ENCODE measurements at regions not wholly inside any gene's neighbourhood (a gene's known extent, or its start where the extent isn't known, plus 50 kb on each side); places are given as distances from the start of the nearest gene placed in this dataset.

DNA sequence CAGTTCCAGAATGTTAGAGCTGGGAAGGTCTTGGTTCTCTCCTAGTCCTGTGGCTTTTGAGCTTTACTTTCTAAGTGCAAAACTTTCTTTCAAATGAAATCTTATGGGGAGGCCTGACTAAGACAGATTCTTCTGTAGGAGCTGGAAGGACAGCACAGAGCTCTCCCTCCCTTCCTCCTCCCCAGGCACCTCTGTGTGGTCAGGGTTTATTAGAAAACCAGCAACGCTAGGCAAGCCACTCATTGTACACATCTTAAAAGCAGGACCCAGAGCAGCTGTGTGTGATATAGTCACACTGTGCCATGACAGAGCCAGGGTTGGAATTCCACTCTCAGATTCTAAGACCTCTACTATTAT, 241.1 kb upstream of the RAB4A start:
- H3K36me3 Mint-ChIP-seq (ENCODE audit: insufficient read depth in 2 of 2), result no peaks in the 10 kb centered on the region

DNA sequence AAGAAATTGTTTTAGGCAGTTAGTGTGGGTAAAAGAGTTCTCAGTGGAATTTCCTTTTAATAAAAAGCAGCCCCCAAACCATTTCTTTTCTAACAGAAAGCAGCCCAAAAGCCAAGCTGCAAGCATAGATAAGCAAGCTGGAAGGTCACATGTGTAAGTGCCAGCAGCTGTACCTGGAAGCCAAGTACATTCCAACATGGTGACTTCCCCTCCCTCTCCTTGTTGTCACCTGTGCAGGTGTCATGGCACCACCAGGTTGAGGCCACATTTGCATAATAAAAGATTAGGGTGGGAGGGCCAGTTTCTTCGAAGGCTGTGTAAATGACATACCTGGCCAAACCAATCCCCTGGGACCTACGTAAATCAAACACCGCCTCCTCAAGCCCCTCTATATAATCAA, 240.3 kb upstream of the RAB4A start:
- no peak for ATAC-seq (replicated peaks in 1 of 2)
- peaks cover 17% of the 10 kb centered on the region for H3K27me3 Mint-ChIP-seq (ENCODE audit: low read depth)
- no peaks in the 10 kb centered on the region for H3K36me3 Mint-ChIP-seq (ENCODE audit: insufficient read depth in 2 of 2)
- no peaks in the 10 kb centered on the region for H3K9me3 Mint-ChIP-seq
- no peak overlapping the region for H3K4me3 Mint-ChIP-seq
- DNase-seq, result no peak
- no peak overlapping the region for H3K27ac Mint-ChIP-seq
- peaks cover 21% of the 10 kb centered on the region for H3K4me1 Mint-ChIP-seq (ENCODE audit: low read depth)

More for the DNA sequence above, 241.1 kb upstream of the RAB4A start:
- H3K27ac Mint-ChIP-seq, result no peak overlapping the region
- no peaks in the 10 kb centered on the region for H3K9me3 Mint-ChIP-seq
- ATAC-seq (replicated peaks in 1 of 2) (no peak), DNase-seq (no peak)
- H3K4me1 Mint-ChIP-seq (ENCODE audit: low read depth), result peaks cover 16% of the 10 kb centered on the region
- H3K4me3 Mint-ChIP-seq, result no peak overlapping the region
- peaks cover 17% of the 10 kb centered on the region for H3K27me3 Mint-ChIP-seq (ENCODE audit: low read depth)

DNA sequence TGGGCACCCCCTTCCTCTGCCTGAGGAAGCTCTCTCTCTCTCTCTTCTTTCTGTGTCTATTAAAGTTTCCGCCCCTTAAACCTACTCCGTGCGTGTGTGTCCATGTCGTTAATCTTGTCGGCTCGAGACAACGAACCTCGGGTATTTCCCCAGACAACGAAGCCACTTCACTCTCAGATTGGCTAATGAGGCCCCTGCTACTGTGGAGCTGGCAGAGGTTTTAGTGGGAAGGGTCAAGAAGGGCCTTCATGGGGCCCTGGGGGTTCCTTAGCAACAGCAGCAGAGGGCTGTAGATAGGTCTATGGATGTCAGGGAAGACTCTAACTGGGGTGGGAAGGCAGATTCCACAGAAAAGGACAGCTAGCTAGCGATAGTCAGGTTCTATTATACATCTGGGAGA, 239.8 kb upstream of the RAB4A start:
- Mint-ChIP-seq H3K27me3 (ENCODE audit: low read depth) (peaks cover 17% of the 10 kb centered on the region), H3K27ac (no peak overlapping the region), H3K36me3 (ENCODE audit: insufficient read depth in 2 of 2) (no peaks in the 10 kb centered on the region), H3K4me1 (ENCODE audit: low read depth) (peaks cover 22% of the 10 kb centered on the region), H3K4me3 (no peak overlapping the region), H3K9me3 (no peaks in the 10 kb centered on the region)
- no peak for DNase-seq
- no peak for ATAC-seq (replicated peaks in 1 of 2)

DNA sequence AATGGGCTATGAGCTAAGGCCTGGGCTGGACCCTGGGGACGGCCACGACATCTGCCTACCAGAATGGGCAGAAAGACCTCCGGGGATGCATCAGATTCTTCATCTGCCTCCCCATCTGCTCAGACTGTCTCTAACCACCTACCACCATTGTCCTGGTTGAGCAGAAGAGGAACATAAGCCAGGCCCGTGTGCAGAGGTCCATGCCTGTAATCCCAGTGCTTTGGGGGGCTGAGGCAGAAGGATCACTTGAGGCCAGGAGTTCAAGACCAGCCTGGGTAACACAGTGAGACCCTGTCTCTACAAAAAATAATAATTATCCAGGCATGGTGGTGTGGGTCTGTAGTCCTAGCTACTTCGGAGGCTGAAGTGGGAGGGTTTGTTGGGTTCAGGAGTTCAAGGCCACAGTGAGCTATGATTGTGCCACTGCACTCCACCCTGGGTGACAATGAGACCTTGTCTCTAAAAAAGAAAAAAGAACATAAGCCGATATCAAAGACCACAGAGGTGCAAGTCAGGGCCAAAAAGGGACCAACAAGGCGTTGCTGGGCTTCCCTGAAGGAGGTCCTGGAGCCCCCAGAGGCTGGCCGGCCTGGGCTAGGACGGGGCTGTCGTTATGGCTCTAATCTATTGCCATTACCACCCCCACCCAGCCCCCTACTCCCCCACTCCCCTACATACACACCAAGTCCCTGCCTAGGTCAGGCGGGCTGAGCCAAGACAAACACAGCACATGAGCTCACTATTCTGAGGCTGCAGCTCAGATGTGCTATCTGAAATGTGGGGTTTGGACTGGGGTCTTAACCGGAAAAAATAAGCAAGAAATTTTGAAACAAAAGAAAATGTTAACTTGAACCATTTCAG, 239.2 kb upstream of the RAB4A start:
- Mint-ChIP-seq H3K4me3 (no peak overlapping the region), H3K4me1 (ENCODE audit: low read depth) (peaks cover 22% of the 10 kb centered on the region), H3K27ac (no peak overlapping the region)

DNA sequence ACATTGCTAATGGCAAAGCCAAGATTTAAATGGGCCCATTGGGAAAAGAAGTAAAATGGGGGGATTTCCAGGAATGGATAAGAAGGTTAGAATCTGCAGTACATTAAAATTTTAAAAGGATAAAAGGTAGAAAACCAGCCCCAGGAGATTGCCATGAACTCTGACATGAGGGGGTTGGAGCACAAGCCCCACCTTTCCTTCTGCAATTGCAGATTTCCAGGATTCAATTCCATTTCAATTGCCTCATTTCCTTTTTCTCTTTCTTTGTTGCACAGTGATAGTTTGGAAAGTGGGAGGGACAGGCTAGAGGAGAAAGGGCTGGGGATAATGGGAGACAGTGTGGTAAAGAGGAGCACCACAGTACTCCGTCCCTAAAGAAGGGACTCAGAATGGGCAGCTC, 238.5 kb upstream of the RAB4A start:
- no peak for ATAC-seq (replicated peaks in 1 of 2)
- DNase-seq, result no peak
- Mint-ChIP-seq H3K27ac (no peak overlapping the region), H3K36me3 (ENCODE audit: insufficient read depth in 2 of 2) (no peaks in the 10 kb centered on the region), H3K9me3 (no peaks in the 10 kb centered on the region), H3K27me3 (ENCODE audit: low read depth) (peaks cover 15% of the 10 kb centered on the region), H3K4me3 (no peak overlapping the region), H3K4me1 (ENCODE audit: low read depth) (peaks cover 16% of the 10 kb centered on the region)

More for the DNA sequence above, 239.2 kb upstream of the RAB4A start:
- H3K36me3 Mint-ChIP-seq (ENCODE audit: insufficient read depth in 2 of 2), result no peaks in the 10 kb centered on the region
- H3K9me3 Mint-ChIP-seq, result no peaks in the 10 kb centered on the region
- DNase-seq (no peak), ATAC-seq (replicated peaks in 1 of 2) (no peak)
- H3K27me3 Mint-ChIP-seq (ENCODE audit: low read depth), result peaks cover 17% of the 10 kb centered on the region

DNA sequence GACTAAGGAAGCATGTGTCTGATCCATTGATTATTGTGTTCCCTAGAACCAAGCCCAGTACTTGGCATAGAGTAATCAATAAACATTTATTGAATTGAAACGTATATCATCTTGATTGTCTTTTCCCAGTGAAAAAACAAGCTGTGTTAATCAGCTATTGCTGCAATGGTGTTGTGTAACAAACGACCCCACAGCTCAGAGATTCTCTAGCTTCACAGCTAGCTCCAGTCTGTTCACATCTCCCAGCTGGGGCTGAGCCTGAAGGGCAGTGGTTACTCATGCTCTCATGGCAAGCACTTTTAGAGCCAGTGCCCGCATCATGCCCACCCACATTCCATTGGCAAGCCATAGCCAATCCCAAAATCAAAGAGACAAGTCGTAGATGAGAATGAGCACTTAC, 237.4 kb upstream of the RAB4A start:
- H3K27me3 Mint-ChIP-seq (ENCODE audit: low read depth), result peaks cover 11% of the 10 kb centered on the region
- H3K4me3 Mint-ChIP-seq, result no peak overlapping the region
- peaks cover 10% of the 10 kb centered on the region for H3K4me1 Mint-ChIP-seq (ENCODE audit: low read depth)
- H3K9me3 Mint-ChIP-seq, result no peaks in the 10 kb centered on the region
- H3K27ac Mint-ChIP-seq, result no peak overlapping the region
- H3K36me3 Mint-ChIP-seq (ENCODE audit: insufficient read depth in 2 of 2), result no peaks in the 10 kb centered on the region
- DNase-seq, result no peak
- no peak for ATAC-seq (replicated peaks in 1 of 2)

DNA sequence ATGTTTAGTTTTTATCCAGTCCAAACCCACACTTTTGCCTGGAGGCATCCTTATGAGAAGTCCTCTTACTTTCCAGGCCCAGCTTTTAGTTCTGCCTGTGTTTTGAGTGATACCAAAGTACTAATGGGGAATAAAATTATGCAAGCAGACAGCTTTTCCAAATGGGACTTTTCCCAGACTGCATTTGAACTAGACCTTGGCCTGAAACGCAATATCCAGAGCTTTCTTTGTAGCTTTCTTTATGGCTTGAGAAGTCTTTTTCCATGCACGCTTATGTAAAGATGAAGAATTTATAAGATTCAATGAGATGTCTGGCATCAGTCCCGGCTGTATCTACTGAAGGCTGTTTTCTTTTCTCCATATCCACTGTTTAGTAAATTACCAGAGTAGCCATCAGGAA, 236.6 kb upstream of the RAB4A start:
- no peak for ATAC-seq (replicated peaks in 1 of 2)
- H3K27ac Mint-ChIP-seq, result no peak overlapping the region
- peaks cover 11% of the 10 kb centered on the region for H3K27me3 Mint-ChIP-seq (ENCODE audit: low read depth)

DNA sequence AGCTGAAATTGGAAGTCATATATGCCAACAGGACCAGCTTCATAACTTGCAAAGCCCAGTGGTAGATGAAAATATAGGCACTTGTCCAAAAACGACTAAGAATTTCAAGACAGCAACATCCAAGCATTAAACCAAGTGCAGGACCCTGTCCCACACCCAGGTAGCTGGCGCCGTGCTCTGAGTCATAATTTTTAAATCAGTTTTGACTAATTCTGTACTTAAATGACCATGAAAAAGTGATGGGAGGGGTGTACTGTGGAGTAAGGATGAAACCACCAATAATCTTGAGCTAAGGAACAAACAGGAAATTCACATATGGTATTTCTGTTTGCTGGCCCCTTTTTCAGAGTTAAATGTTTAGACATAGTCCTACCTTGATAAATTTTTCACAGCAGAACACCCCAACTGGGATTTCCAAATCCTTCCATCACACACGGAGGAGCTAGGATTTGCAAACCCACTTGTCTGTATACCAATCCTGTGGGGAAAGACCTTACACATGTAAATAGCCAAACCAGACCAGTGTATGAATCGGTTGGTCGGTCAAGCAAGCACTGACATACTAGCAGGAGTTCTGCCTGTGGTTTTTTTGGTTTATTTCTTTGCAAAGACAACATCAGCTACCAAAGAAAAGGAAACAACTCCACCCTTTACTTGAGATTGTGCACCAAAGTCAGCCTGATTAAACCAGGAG, 235.7 kb upstream of the RAB4A start:
- H3K4me1 Mint-ChIP-seq (ENCODE audit: low read depth), result peaks cover 10% of the 10 kb centered on the region
- no peak overlapping the region for H3K27ac Mint-ChIP-seq
- no peaks in the 10 kb centered on the region for H3K36me3 Mint-ChIP-seq (ENCODE audit: insufficient read depth in 2 of 2)
- no peaks in the 10 kb centered on the region for H3K9me3 Mint-ChIP-seq
- ATAC-seq (replicated peaks in 1 of 2), result peak; percentile 72 to 91
- peak in 1 of 2 donors; percentile 16 for DNase-seq
- H3K27me3 Mint-ChIP-seq (ENCODE audit: low read depth), result peaks cover 11% of the 10 kb centered on the region
- H3K4me3 Mint-ChIP-seq, result no peak overlapping the region

More for the DNA sequence above, 236.6 kb upstream of the RAB4A start:
- Mint-ChIP-seq H3K36me3 (ENCODE audit: insufficient read depth in 2 of 2) (no peaks in the 10 kb centered on the region), H3K4me1 (ENCODE audit: low read depth) (peaks cover 10% of the 10 kb centered on the region), H3K9me3 (no peaks in the 10 kb centered on the region), H3K4me3 (no peak overlapping the region)
- DNase-seq, result no peak

DNA sequence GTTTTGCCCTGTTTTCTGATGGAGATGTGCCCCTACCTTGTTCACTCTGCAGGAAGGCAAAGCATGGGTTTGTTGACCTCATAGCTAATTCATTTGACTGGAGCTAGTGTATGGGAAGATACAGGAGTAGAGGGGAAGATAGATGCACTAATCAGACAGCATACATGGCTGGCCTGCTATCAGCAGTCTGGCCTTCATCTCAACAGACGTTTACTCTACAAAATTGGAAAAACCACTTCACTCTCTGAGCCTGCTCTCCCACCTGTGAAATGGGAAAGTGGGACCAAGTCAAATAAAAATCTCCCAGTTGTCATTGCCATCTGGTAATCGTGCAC, 235.2 kb upstream of the RAB4A start:
- Mint-ChIP-seq H3K27me3 (ENCODE audit: low read depth) (peaks cover 11% of the 10 kb centered on the region), H3K4me1 (ENCODE audit: low read depth) (peaks cover 10% of the 10 kb centered on the region), H3K4me3 (no peak overlapping the region), H3K27ac (no peak overlapping the region), H3K9me3 (no peaks in the 10 kb centered on the region), H3K36me3 (ENCODE audit: insufficient read depth in 2 of 2) (no peaks in the 10 kb centered on the region)
- ATAC-seq (replicated peaks in 1 of 2), result no peak
- no peak for DNase-seq

DNA sequence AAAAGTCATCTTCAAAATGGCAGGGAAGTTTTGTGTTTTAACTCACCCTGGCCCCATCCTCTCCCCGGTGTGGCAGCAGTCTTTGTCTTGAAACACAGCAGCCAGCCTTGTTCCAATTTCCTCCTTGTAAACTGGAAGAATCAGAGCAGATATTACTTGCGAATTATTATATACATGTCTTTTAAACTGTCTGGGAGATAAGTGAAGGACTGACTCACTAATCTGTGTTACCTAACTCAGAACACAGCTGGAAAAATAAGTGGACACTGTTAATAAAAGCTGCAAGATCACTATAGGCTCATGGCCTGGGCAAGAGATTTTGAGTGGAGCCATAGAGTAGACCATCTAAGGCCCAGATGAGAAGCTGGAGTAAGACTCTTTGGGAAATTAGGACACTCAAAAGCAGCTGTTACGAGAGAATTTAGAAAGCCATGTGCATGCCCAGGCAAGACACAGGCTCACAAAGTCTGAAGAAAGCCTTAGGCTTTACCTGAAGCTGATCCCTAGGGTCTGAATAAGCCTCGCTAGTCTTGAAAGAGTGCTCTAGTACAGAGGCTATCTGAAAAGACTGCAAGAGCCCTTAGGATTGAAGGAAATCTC, 233.0 kb upstream of the RAB4A start:
- Mint-ChIP-seq H3K36me3 (ENCODE audit: insufficient read depth in 2 of 2) (no peaks in the 10 kb centered on the region), H3K4me3 (no peak overlapping the region), H3K27ac (no peak overlapping the region), H3K9me3 (no peaks in the 10 kb centered on the region), H3K4me1 (ENCODE audit: low read depth) (peaks cover 10% of the 10 kb centered on the region), H3K27me3 (ENCODE audit: low read depth) (peaks cover 8% of the 10 kb centered on the region)
- no peak for ATAC-seq (replicated peaks in 1 of 2)
- no peak for DNase-seq

DNA sequence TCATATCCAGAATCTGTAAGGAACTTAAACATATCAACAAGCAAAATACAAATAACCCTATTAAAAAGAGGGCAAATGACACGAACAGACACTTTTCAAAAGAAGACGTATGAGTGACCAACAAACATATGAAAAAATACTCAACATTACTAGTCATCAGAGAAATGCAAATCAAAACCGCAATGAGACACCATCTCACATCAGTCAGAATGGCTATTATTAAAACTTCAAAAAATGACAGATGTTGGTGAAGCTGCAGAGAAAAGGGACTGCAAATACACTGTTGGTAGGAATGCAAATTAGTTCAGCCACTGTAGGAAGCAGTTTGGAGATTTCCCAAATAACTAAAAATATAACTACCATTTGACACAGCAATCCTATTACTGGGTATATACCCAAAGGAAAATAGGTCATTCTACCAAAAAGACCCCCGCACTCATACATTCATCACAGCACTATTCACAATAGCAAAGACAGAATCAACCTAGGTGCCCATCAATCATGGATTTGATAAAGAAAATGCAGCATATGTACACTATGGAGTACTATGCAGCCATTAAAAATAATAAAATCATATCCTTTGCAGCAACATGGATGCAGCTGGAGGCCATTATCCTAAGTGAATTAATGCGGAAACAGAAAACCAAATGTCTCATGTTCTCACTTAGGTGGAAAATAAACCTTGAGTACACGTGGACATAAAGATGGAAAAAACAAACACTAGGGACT, 230.1 kb upstream of the RAB4A start:
- H3K27ac Mint-ChIP-seq, result no peak overlapping the region
- H3K4me1 Mint-ChIP-seq (ENCODE audit: low read depth), result no peaks in the 10 kb centered on the region
- H3K36me3 Mint-ChIP-seq (ENCODE audit: insufficient read depth in 2 of 2), result no peaks in the 10 kb centered on the region
- H3K4me3 Mint-ChIP-seq, result no peak overlapping the region
- no peaks in the 10 kb centered on the region for H3K9me3 Mint-ChIP-seq
- DNase-seq (no peak), ATAC-seq (replicated peaks in 1 of 2) (no peak)
- H3K27me3 Mint-ChIP-seq (ENCODE audit: low read depth), result no peaks in the 10 kb centered on the region

DNA sequence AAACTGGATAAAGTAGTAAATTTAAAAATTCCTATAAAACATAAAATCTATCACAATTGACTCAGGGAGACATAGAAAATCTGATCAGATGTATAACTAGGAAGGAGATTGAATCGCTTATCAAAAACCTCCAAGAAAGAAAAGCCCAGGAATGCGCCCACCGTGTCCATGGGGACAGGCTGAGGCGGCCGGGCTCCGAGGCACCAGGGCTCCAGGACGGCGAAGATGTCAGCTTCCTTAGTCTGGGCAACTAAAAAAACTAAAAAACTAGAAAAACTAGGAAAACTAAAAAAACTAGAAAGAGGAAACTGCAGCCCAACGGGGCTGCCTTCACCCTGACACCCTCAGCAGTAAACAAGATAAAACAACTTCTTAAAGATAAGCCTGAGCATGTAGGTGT, 229.0 kb upstream of the RAB4A start:
- Mint-ChIP-seq H3K9me3 (no peaks in the 10 kb centered on the region), H3K36me3 (ENCODE audit: insufficient read depth in 2 of 2) (no peaks in the 10 kb centered on the region), H3K4me3 (no peak overlapping the region), H3K27ac (no peak overlapping the region), H3K4me1 (ENCODE audit: low read depth) (no peaks in the 10 kb centered on the region), H3K27me3 (ENCODE audit: low read depth) (no peaks in the 10 kb centered on the region)
- ATAC-seq (replicated peaks in 1 of 2), result no peak
- DNase-seq, result no peak

DNA sequence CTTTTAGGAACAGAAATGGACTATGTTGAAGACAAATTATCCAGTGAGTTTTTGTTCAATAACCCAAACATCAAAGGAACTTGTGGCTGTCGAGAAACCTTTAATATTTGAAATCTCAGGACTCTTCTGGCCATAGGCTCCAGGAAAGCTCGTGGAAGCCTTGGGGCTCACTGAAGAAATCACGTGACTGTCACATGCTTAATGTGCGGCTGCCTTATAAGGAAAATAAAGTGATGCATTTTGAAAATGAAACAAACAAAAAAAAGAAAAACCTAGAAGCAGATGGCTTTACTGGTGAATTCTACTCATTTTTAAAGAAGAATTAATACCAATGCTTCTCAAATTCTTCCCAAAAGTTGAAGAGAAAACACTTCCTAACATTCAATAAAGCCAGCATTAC, 228.4 kb upstream of the RAB4A start:
- Mint-ChIP-seq H3K9me3 (no peaks in the 10 kb centered on the region), H3K4me3 (no peak overlapping the region), H3K4me1 (ENCODE audit: low read depth) (no peaks in the 10 kb centered on the region), H3K36me3 (ENCODE audit: insufficient read depth in 2 of 2) (no peaks in the 10 kb centered on the region), H3K27ac (no peak overlapping the region), H3K27me3 (ENCODE audit: low read depth) (no peaks in the 10 kb centered on the region)
- ATAC-seq (replicated peaks in 1 of 2) (no peak), DNase-seq (no peak)
